Transverse colon (tissue), 4 donors: ENCODE measurements at regions not wholly inside any gene's neighbourhood (a gene's known extent, or its start where the extent isn't known, plus 50 kb on each side); places are given as distances from the start of the nearest gene placed in this dataset.

Experiments
- CTCF ChIP-seq, 5 experiments: fragments of 200-600 bp in 3 of 5; fragments of 450-650 bp in 2 of 5; sonication (generic) in 3 of 5; IDR thresholded peaks; 1 replicate in 2 of 5; 2 replicates in 3 of 5; pipeline ENCODE4 v1.5.1; 2016 to 2017; ENCODE audit warnings: antibody characterized with exemption in 5 of 5, inconsistent platforms in 3 of 5, mild to moderate bottlenecking in 2 of 5, moderate library complexity in 1 of 5
- EP300 ChIP-seq: sonication (generic); formaldehyde crosslinking; IDR thresholded peaks from one replicate; pipeline ENCODE4 v1.6.1; 2017; ENCODE audit warnings: antibody characterized with exemption, low read depth
- POLR2A ChIP-seq: fragments of 450-650 bp; IDR thresholded peaks from one replicate; pipeline ENCODE4 v1.6.1; 2016; ENCODE audit warnings: antibody characterized with exemption, mild to moderate bottlenecking, moderate library complexity
- POLR2AphosphoS5 ChIP-seq, 3 donors: sonication (generic); formaldehyde crosslinking; IDR thresholded peaks; one replicate each; pipeline ENCODE4 v1.6.1; 2016; ENCODE audit warnings: antibody characterized with exemption in 3 of 3

GRCh38 chr7:155884225-155885166 lies 72.2 kb upstream of the SHH start:
- no peak for TF ChIP-seq CTCF (IDR thresholded peaks at IDR 0.05)
- no peak for TF ChIP-seq POLR2A
- TF ChIP-seq EP300, result no peak
- TF ChIP-seq POLR2AphosphoS5 (IDR thresholded peaks at IDR 0.05), result no peak
